Activated T-helper 17 cell treated with anti-CD3 and anti-CD28 coated beads, Interleukin-2, amount 50 U/mL, for 72 hours (primary cell): ENCODE measurements at regions not wholly inside any gene's neighbourhood (a gene's known extent, or its start where the extent isn't known, plus 50 kb on each side); places are given as distances from the start of the nearest gene placed in this dataset.
"Not testable (repeated sequence)": the region's sequence is repeated elsewhere in the genome, so short reads cannot be mapped to it uniquely, and the experiment has no call there.

Experiments used
- ATAC-seq: fragments of 150-1000 bp; cut with Tn5 transposase; replicated peaks from 2 replicates; pipeline ENCODE4 v1.10.0; 2021; ENCODE audit warnings: mild to moderate bottlenecking, moderate library complexity
- H3K27ac Mint-ChIP-seq: one replicate; pipeline ENCODE4 v1.8.0; 2022; ENCODE audit warnings: mixed read lengths
- H3K27me3 Mint-ChIP-seq: one replicate; pipeline ENCODE4 v1.8.0; 2022; ENCODE audit warnings: mixed read lengths
- H3K36me3 Mint-ChIP-seq: one replicate; pipeline ENCODE4 v1.8.0; 2022; ENCODE audit warnings: low read depth, mild to moderate bottlenecking, mixed read lengths
- H3K4me1 Mint-ChIP-seq: one replicate; pipeline ENCODE4 v1.8.0; 2022; ENCODE audit warnings: mixed read lengths
- H3K4me3 Mint-ChIP-seq: one replicate; pipeline ENCODE4 v1.8.0; 2022; ENCODE audit warnings: mild to moderate bottlenecking, mixed read lengths
- H3K9me3 Mint-ChIP-seq: one replicate; pipeline ENCODE4 v1.8.0; 2022; ENCODE audit warnings: mixed read lengths

DNA sequence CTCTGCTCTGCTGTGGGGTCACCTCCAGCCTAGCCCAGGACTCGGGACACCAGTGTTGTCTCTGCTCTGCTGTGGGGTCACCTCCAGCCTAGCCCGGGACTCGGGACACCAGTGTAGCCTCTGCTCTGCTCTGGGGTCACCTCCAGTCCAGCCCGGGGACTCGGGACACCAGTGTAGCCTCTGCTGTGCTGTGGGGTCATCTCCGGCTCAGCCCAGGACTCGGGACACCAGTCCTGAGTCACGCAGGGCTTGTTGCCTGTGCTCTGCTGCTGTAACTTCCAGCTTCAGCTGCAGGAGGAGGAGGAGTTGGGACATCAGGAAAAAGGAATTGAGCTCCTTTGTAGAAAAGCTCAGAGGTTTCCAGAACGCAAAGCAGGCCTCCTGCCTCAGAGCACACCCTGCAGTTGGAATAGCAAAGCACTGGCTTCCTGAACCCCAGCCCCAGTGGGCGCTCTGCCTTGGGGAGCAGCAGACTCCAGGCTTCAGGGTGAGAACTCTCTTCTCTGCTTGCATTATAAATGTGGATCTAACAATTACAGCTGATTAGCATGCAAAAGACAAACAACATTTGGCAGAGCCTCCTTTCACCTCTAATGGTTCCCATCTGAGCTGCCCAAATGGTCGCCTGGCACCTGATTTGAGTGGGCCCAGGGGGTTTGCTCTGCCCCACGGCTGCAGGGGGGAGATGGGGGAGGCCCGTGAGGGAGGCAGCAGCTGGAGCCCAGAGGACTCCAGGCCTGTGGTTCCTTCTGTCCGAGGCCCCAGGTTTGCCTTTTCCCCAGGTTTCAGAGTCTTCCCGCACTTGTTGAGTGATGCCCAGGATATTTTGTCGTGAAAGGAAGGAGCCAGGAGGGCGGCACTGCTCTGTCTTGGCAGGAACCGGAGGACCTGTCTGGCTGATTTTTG is 323.7 kb downstream of the ADGRD1 start:
- H3K4me3 Mint-ChIP-seq, ATAC-seq, H3K36me3 Mint-ChIP-seq, H3K27me3 Mint-ChIP-seq, H3K27ac Mint-ChIP-seq, H3K4me1 Mint-ChIP-seq, H3K9me3 Mint-ChIP-seq: not testable (repeated sequence)

DNA sequence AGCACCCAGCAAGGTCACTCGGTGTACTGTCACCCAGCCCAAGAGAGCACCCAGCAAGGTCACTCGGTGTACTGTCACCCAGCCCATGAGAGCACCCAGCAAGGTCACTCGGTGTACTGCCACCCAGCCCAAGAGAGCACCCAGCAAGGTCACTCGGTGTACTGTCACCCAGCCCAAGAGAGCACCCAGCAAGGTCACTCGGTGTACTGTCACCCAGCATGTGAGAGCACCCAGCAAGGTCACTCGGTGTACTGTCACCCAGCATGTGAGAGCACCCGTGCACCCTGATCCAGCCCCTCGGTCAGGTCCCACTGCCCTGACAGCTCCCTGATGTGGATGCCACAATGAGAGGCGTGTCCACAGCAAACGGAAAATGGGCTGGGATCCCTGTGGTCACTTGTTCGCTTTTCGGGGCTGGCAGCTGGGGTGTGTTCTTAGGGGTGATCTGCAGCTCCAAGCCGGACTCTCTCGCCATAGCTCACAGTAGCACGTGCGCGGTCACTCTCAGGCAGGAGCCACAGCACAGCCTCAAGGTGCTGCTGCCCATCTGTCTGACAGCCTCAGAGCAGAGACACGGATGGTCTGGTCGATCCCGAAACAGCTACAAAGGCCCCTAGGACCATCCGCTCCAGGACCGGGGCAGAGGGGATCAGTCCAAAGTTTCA is 324.9 kb downstream of the ADGRD1 start:
- H3K27ac Mint-ChIP-seq, H3K4me1 Mint-ChIP-seq, H3K9me3 Mint-ChIP-seq, H3K27me3 Mint-ChIP-seq, ATAC-seq, H3K36me3 Mint-ChIP-seq, H3K4me3 Mint-ChIP-seq: not testable (repeated sequence)

DNA sequence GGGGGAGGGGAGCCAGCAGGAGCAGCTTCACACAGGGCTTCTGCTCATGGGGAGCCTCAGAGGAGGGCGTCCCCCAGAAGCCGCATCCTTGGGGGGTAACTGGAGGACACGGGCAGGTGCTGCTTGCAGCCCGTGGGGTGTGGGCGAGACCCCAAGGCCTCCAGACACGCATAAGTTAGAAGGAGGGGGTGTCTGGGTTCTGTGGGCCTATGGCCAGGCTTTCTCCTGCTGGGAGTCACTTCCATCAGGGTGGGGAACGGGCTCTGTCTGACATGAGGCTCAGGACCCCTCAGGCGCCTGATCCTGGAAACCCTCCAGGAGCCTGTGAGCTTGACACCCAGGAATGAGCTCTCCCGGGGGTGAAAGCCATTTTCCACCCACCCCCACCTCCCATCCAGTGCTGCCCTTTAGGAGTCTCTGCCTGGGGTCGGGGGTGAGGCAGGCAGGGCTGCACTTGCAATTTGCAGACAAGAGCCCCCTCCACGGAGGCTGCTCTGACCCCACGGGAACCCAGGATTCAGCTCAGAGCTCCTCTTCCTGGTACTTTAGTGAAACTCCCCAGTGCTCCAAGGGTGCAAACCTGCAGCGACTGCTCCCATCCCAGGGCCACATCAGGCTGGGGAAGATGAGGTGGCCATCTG is 325.7 kb downstream of the ADGRD1 start:
- Mint-ChIP-seq H3K36me3 (no peaks in the 10 kb centered on the region), H3K27ac (no peak overlapping the region), H3K27me3 (peaks cover 4% of the 10 kb centered on the region), H3K4me1 (no peaks in the 10 kb centered on the region), H3K4me3 (no peak overlapping the region), H3K9me3 (no peaks in the 10 kb centered on the region)
- no peak for ATAC-seq

DNA sequence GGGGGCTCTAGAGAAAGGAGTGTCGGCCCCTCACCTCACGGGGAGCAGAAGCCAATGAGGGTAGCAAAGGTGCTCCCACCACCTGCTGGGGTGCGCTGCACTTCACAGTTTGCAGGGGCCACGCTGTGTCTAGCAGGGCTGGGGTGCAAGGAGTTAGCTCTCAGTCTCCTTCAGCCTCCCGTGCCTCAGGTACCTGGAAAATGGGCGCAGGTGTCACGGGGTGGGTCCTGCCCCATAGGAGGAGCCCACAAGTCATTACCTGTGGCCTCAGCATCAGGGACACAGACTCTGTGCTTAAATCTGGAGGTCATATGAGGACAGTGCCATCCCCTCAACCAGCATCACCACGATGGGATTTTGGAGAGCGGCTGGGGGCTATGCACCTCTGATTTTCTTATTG is 326.7 kb downstream of the ADGRD1 start:
- H3K27ac Mint-ChIP-seq, result no peak overlapping the region
- no peaks in the 10 kb centered on the region for H3K9me3 Mint-ChIP-seq
- no peaks in the 10 kb centered on the region for H3K36me3 Mint-ChIP-seq
- no peak for ATAC-seq
- peaks cover 4% of the 10 kb centered on the region for H3K27me3 Mint-ChIP-seq
- H3K4me3 Mint-ChIP-seq, result no peak overlapping the region
- no peaks in the 10 kb centered on the region for H3K4me1 Mint-ChIP-seq

DNA sequence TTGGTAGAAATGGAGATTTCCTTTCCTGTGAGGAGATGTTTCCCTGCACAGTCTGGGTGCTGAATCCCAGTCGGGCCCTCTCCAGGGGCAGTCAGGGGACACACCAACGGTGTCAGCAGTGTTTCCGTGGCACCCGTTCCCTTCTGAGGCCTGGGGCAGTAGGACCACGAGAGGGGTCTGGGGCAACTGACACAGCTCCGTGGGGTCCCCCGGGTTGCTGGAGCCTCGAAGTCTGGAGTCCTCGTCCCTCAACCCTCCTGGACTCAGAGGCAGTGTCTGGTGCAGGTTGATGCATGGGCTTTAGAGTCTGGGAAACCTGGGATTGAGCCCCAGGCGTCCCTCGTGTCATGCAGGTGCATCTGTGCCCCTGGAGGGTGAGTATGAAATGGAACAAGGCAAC is 327.3 kb downstream of the ADGRD1 start:
- Mint-ChIP-seq H3K4me1 (no peaks in the 10 kb centered on the region), H3K9me3 (no peaks in the 10 kb centered on the region)
- no peak for ATAC-seq

DNA sequence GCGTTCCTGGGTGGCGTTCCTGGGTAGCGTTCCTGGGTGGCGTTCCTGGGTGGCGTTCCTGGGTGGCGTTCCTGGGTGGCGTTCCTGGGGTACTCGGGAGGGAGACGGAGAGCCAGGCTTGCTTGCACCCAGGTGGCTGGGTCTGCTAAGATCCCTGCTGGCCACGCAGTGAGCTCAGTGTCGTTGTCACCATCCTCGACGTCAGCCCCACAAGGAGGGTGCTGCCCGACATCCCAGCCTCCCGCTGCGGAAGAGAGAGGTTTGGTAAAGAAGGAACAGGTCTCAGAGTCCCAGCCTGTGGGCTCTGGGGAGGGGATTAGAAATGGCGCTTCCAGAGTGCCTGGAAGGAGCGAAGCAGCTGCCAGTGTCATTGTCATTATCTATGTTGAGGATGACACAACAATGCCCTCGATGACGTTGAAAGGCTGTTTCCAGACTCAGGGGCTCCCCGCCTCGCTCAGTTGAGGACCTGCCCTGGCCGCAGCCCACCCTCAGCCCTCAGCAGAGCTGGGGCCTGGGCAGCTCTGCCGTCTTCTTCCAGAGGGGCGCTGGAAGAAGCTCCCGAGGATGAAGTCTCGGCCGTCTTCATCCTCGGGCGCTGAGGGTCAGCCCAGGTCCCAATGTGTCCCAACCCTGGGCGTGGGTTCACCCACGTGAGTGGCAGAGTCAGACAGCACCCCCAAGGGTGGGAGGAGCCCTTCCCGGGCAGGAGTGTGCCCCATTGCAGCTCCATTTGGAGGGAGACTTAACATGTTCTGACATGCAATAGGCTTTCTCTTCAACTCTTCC is 328.8 kb downstream of the ADGRD1 start:
- no peak overlapping the region for H3K4me3 Mint-ChIP-seq
- ATAC-seq, result no peak
- no peaks in the 10 kb centered on the region for H3K9me3 Mint-ChIP-seq
- H3K27ac Mint-ChIP-seq, result no peak overlapping the region
- no peaks in the 10 kb centered on the region for H3K4me1 Mint-ChIP-seq
- no peaks in the 10 kb centered on the region for H3K36me3 Mint-ChIP-seq
- peaks cover 4% of the 10 kb centered on the region for H3K27me3 Mint-ChIP-seq

More for the DNA sequence above, 327.3 kb downstream of the ADGRD1 start:
- no peak overlapping the region for H3K27ac Mint-ChIP-seq
- H3K4me3 Mint-ChIP-seq, result no peak overlapping the region
- H3K27me3 Mint-ChIP-seq, result peaks cover 4% of the 10 kb centered on the region
- no peaks in the 10 kb centered on the region for H3K36me3 Mint-ChIP-seq

DNA sequence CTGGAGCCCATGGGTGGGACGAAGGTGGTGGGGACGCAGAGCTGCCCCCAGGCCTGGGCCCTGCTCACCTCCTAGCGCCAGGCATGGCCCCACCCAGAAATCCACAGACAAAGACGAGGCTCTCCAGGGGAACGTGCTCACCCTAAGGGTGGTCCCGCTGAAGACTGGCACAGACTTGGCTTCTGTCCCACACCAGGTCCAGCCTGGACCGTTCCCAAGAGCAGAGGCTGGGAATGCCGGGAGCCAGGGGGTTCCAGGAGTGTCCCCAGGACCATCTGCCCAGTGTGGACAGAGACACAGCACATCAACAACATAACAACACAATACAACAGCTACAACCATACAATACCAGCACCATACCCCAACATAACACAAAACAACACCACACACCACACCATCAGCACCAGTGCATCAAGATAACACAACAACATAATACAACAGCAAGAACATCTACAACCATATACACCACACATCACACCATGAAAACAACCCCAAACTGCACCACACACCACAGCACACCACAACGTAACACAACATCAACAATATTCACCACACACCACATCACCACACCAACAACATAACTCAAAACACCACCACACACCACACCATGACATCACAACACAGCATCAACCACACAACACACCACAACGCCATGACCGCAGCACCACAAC is 329.6 kb downstream of the ADGRD1 start:
- Mint-ChIP-seq H3K9me3 (no peaks in the 10 kb centered on the region), H3K27me3 (peaks cover 4% of the 10 kb centered on the region), H3K36me3 (no peaks in the 10 kb centered on the region), H3K4me3 (no peak overlapping the region), H3K27ac (no peak overlapping the region), H3K4me1 (no peaks in the 10 kb centered on the region)
- ATAC-seq, result no peak

DNA sequence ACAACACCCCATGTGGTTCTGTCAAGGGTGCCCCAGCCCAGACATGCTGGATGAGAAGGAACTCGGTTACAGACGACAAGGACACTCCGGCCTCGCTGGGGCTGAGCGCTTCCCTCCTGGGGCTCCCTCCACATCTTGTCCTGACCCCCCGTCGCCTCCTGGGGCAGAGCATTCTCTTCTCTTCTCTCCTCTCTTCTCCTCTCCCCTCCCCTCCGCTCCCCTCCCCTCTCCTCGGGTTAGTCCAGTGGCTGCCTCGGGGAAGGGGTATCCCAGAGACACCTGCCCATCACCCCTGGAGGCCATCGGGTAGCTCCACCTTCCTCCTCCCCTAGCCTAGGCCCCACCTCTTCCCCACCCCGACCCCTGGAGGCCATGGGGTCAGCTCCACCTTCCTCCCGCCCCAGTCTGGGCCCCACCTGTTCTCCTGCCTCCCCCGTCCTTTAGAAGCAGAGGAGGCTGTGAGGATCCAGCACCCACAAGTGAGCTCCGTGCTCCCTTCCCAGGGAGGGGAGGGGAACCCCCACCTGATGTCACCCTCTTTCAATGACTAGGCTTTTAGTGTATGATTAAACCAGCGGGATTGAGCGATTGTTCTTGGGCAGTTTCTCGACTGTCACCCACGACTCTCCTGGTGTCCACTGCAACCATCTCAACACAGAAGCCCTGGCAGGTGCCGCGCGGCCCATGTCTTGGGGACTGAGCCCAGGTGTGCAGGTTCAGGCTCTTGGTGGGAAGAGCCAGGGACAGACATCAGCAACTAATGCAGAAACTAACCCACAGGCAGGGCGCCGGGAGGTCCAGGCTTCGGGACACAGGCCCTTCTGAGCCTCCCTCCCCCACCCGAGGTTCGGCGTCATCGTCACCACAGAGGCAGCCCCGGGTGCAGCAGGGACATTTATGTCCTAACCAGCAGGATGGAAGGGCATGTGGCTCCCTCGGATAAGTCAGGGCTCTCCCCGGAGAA is 330.4 kb downstream of the ADGRD1 start:
- not testable (repeated sequence) for H3K4me3 Mint-ChIP-seq, H3K9me3 Mint-ChIP-seq, H3K27me3 Mint-ChIP-seq, H3K27ac Mint-ChIP-seq, H3K4me1 Mint-ChIP-seq, H3K36me3 Mint-ChIP-seq
- ATAC-seq, result peak; percentile 66

DNA sequence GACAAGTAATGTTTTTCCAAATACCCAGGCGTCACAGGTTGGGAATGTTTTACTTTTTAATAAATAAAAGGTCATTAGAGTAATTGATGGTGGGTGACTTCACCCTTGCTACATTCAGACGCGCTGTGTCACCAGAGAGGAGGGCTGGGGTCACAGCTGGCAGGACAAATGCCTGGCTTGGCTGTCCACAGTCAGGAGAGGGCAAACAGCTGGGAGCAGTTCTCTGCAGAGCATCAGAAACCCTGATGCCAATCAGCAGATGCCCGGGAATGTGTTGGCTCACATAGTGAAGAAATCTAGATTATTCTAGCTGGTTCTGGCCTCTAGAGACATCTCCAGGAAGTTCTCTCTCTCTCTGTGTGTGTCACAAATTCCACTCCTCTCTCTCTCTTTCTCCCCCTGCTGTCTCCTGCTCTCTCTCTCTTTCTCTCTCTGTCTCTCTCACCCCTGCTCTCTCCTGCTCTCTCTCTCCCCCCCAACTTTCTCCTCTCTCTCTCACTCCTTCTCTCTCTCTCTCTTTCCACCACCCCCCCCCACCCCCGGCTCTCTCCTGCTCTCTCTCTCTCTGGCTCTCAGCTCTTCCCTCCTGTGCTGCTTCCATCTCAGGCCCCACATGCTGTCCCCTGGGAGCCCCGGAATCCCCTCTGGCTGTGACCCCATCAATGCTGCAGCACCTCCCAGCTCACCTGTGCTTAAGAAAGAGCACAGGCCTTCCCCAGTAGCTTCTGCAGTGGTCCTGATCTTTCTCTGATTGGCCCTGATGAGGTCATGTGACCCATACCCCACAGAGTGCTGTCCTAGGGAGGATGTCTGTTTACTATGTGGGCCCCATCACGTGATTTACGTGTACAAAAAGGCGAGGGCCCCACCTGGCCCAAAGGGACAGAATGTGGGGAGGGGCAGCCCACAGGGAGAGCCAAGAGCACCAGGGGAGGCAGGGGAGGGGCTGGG is 331.5 kb downstream of the ADGRD1 start:
- H3K9me3 Mint-ChIP-seq, ATAC-seq, H3K27ac Mint-ChIP-seq, H3K27me3 Mint-ChIP-seq, H3K4me3 Mint-ChIP-seq, H3K36me3 Mint-ChIP-seq, H3K4me1 Mint-ChIP-seq: not testable (repeated sequence)

DNA sequence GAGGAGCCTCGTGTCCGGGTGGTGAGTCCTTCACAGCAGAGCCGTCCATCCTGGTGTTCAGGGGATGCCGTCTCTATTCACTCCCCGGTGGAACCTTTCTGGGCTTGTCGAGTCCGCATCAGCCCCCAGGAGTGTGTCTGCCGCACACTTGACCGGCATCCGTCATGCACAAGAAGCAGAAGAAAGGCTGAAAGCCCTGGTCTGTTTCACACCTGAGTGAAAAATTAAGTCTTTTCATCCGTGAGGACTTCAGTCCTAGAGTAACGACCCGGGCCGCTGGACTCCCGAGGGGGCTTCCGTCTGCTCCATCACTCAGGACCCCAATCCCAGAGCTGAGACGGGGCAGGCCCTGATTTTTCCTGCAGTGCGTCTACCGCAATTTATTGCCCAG is 332.2 kb downstream of the ADGRD1 start:
- H3K36me3 Mint-ChIP-seq, H3K4me3 Mint-ChIP-seq, ATAC-seq, H3K27me3 Mint-ChIP-seq, H3K27ac Mint-ChIP-seq, H3K9me3 Mint-ChIP-seq, H3K4me1 Mint-ChIP-seq: not testable (repeated sequence)

DNA sequence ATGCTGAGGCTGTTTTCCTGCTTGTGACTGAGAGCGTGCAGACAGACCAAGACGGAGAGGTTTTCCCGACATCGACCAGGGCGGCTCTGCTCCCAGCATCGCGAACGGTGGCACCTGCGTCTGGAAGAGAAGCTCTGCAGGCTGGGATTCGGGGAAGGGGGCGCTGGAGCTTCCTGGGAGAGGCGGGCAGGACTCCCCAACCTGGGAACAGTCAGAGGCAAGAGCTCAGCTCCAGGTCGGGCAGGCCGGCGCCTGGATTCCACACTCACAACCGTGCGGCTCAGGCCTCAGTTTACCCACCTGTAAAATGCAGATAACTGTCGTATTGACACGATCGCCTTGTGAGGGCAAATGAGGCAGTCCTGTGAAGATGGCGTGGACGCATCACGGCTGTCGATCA is 332.6 kb downstream of the ADGRD1 start:
- not testable (repeated sequence) for H3K4me3 Mint-ChIP-seq, H3K27me3 Mint-ChIP-seq, H3K27ac Mint-ChIP-seq, ATAC-seq, H3K4me1 Mint-ChIP-seq, H3K36me3 Mint-ChIP-seq, H3K9me3 Mint-ChIP-seq
